ENCODE measurements at regions not wholly inside any gene's neighbourhood (a gene's known extent, or its start where the extent isn't known, plus 50 kb on each side); places are given as distances from the start of the nearest gene placed in this dataset.

DNA sequence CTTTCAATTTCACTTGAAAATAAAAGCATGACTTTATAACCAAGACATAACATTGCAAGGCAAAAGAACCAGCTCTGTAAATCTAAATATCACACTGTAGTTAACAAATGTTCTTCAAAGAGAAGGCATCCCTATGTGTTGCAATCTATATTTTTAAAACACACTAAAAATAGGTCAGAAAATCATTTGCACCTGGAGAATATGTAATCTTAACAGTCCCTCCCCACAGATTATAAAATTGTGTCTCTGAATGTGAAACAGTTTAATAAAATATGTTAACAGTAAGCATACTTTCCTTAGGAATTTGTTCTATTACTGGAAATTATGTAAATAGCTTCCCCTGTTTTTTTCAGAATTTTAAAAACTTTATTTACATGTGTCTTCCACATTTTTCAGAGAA is 351.9 kb downstream of the COL12A1 start:
- no peak overlapping the region for H3K4me3 ChIP-seq (ENCODE audit: low read length)
- DNase-seq, result no peak
- intact Hi-C loops (cut with micrococcal nuclease), result no loop called here

DNA sequence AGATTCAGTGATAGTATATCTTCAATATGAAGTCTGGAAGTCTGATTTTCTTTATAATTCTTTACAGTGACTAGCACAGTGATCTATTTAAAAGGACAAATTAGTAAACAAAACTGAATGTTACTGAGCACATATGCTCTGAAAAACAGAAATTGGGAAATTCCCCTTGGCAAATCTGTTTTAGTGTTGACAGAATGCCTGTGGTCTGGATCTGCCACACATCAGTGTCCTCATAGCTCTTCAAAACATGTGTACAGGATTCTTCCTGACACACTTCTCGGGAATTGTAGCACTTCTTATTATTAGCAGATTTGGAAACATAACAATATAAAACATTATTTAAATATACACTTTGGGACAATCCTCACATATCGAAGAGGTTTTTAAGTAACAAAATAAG is 354.3 kb downstream of the COL12A1 start:
- H3K27me3 ChIP-seq (ENCODE audit: control insufficient read depth in 2 of 2, insufficient read depth in 2 of 2, low read length in 2 of 2), result no peaks in the 10 kb centered on the region
- H3K4me1 ChIP-seq (ENCODE audit: control insufficient read depth in 2 of 2, insufficient read depth in 2 of 2, low read length in 2 of 2), result no peaks in the 10 kb centered on the region
- DNase-seq (no peak), ATAC-seq (no peak)
- H3K36me3 ChIP-seq (ENCODE audit: control insufficient read depth in 2 of 3, insufficient read depth in 3 of 3, low read length in 3 of 3), result no peaks in the 10 kb centered on the region
- Mint-ChIP-seq H3K27me3 (no peaks in the 10 kb centered on the region), H3K36me3 (no peaks in the 10 kb centered on the region), H3K27ac (no peak overlapping the region), H3K9me3 (peaks cover 0 to 10% (median 0%) of the 10 kb centered on the region in 11 donors), H3K4me1 (no peaks in the 10 kb centered on the region), H3K4me3 (no peak overlapping the region)
- ChIA-PET CTCF (no interaction called here), POLR2A (no interaction called here)
- no peak overlapping the region for H3K27ac ChIP-seq (ENCODE audit: low read depth, low read length)
- H3K4me3 ChIP-seq (ENCODE audit: low read length), result no peak overlapping the region
- intact Hi-C loops (cut with micrococcal nuclease), result no loop called here
- no peaks in the 10 kb centered on the region for H3K9me3 ChIP-seq (ENCODE audit: control insufficient read depth in 2 of 3, low read length in 3 of 3)

More for the DNA sequence above, 351.9 kb downstream of the COL12A1 start:
- Histone ChIP-seq H3K9me3 (ENCODE audit: control insufficient read depth in 2 of 3, low read length in 3 of 3) (no peaks in the 10 kb centered on the region), H3K27me3 (ENCODE audit: control insufficient read depth in 2 of 2, insufficient read depth in 2 of 2, low read length in 2 of 2) (no peaks in the 10 kb centered on the region), H3K36me3 (ENCODE audit: control insufficient read depth in 2 of 3, insufficient read depth in 3 of 3, low read length in 3 of 3) (no peaks in the 10 kb centered on the region), H3K4me1 (ENCODE audit: control insufficient read depth in 2 of 2, insufficient read depth in 2 of 2, low read length in 2 of 2) (no peaks in the 10 kb centered on the region), H3K27ac (ENCODE audit: low read depth, low read length) (no peak overlapping the region)
- POLR2A ChIA-PET, result no interaction called here
- no peak for ATAC-seq
- peaks cover 0 to 7% (median 0%) of the 10 kb centered on the region in 11 donors for H3K9me3 Mint-ChIP-seq
- H3K27ac Mint-ChIP-seq, result no peak overlapping the region
- no peaks in the 10 kb centered on the region for H3K36me3 Mint-ChIP-seq
- no peaks in the 10 kb centered on the region for H3K4me1 Mint-ChIP-seq
- CTCF ChIA-PET, result no interaction called here
- H3K4me3 Mint-ChIP-seq, result no peak overlapping the region
- H3K27me3 Mint-ChIP-seq, result no peaks in the 10 kb centered on the region

DNA sequence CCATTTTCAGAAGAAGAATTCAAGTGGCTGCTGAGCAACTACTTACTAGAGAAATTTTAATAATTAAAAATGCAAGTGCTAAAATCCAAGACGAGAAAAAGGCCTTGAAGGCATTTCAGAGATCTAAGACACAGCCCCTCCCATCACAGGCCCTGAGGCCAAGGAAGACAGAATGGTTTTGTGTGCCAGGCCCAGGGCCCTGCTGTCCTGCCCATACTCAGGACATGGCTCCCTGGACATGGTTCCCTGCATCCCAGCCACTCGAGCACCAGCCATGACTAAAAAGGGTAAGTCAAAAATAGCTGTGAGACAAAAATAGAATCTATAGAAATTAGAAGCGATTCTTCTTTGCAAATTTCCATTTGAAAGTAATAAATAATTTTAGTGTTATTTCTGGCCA is 364.9 kb downstream of the COL12A1 start:
- no peak overlapping the region for H3K27ac Mint-ChIP-seq
- Histone ChIP-seq H3K9me3 (ENCODE audit: control insufficient read depth in 2 of 3, low read length in 3 of 3) (peaks cover 0 to 3% (median 0%) of the 10 kb centered on the region in 3 experiments), H3K27me3 (ENCODE audit: control insufficient read depth in 2 of 2, insufficient read depth in 2 of 2, low read length in 2 of 2) (no peaks in the 10 kb centered on the region), H3K27ac (ENCODE audit: low read depth, low read length) (no peak overlapping the region), H3K4me1 (ENCODE audit: control insufficient read depth in 2 of 2, insufficient read depth in 2 of 2, low read length in 2 of 2) (no peaks in the 10 kb centered on the region), H3K36me3 (ENCODE audit: control insufficient read depth in 2 of 3, insufficient read depth in 3 of 3, low read length in 3 of 3) (no peaks in the 10 kb centered on the region), H3K4me3 (ENCODE audit: low read length) (no peak overlapping the region)
- ChIA-PET CTCF (no interaction called here), POLR2A (no interaction called here)
- no peak for ATAC-seq
- no peak overlapping the region for H3K4me3 Mint-ChIP-seq
- no peak for DNase-seq
- no peaks in the 10 kb centered on the region for H3K36me3 Mint-ChIP-seq
- H3K9me3 Mint-ChIP-seq, result peaks cover 0 to 16% (median 8%) of the 10 kb centered on the region in 11 donors
- intact Hi-C loops (cut with micrococcal nuclease), result no loop called here
- H3K27me3 Mint-ChIP-seq, result no peaks in the 10 kb centered on the region
- no peaks in the 10 kb centered on the region for H3K4me1 Mint-ChIP-seq

DNA sequence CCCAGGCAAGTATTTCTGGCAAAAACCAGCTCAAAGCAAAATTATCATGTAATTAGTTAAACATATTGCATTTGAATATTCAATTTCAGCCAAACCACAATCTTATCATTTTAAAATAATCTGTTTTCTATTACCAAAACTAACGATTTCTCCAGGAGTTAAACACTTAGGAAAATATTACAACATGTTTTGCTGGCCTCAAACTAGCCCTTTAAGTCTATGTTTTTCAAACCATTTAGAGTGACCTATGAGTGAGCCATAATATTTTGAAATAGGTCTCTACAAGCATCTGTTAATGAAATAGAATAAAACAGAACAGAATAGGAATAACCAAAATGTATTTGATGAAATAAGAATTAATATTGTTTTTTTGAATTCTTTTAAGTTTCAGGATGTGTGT is 370.9 kb downstream of the COL12A1 start:
- ATAC-seq (no peak), DNase-seq (no peak)
- H3K27ac Mint-ChIP-seq, result no peak overlapping the region
- Histone ChIP-seq H3K4me1 (ENCODE audit: control insufficient read depth in 2 of 2, insufficient read depth in 2 of 2, low read length in 2 of 2) (no peaks in the 10 kb centered on the region), H3K4me3 (ENCODE audit: low read length) (no peak overlapping the region), H3K27ac (ENCODE audit: low read depth, low read length) (no peak overlapping the region), H3K36me3 (ENCODE audit: control insufficient read depth in 2 of 3, insufficient read depth in 3 of 3, low read length in 3 of 3) (no peaks in the 10 kb centered on the region), H3K9me3 (ENCODE audit: control insufficient read depth in 2 of 3, low read length in 3 of 3) (no peaks in the 10 kb centered on the region), H3K27me3 (ENCODE audit: control insufficient read depth in 2 of 2, insufficient read depth in 2 of 2, low read length in 2 of 2) (no peaks in the 10 kb centered on the region)
- POLR2A ChIA-PET, result no interaction called here
- H3K4me1 Mint-ChIP-seq, result no peaks in the 10 kb centered on the region
- no peak overlapping the region for H3K4me3 Mint-ChIP-seq
- H3K27me3 Mint-ChIP-seq, result no peaks in the 10 kb centered on the region
- CTCF ChIA-PET, result no interaction called here
- intact Hi-C loops (cut with micrococcal nuclease), result no loop called here
- peaks cover 0 to 11% (median 7%) of the 10 kb centered on the region in 11 donors for H3K9me3 Mint-ChIP-seq
- H3K36me3 Mint-ChIP-seq, result no peaks in the 10 kb centered on the region

DNA sequence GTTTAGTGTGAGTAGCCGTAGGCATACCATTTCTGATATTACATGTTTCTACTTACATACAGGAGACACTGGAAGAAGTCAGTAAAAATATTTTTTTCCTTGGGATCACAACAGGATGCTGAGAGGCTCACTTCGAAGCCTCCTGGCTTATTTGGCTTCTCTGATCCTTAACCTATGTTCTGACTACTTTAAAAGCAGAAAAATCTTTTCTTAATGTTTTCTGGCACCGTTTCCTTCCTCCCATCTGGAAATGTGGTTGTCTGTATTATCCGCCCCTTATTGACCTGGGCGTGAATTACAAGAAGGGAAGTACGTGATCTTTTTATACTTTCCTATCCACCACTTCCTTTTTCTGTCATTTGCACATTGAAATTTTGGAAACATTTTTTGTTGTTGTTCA is 379.6 kb downstream of the COL12A1 start:
- no peaks in the 10 kb centered on the region for H3K36me3 ChIP-seq (ENCODE audit: control insufficient read depth in 2 of 3, insufficient read depth in 3 of 3, low read length in 3 of 3)
- H3K9me3 ChIP-seq (ENCODE audit: control insufficient read depth in 2 of 3, low read length in 3 of 3), result no peaks in the 10 kb centered on the region
- no peaks in the 10 kb centered on the region for H3K4me1 ChIP-seq (ENCODE audit: control insufficient read depth in 2 of 2, insufficient read depth in 2 of 2, low read length in 2 of 2)
- no peak overlapping the region for H3K27ac Mint-ChIP-seq
- no peaks in the 10 kb centered on the region for H3K27me3 Mint-ChIP-seq
- CTCF ChIA-PET, result no interaction called here
- H3K27ac ChIP-seq (ENCODE audit: low read depth, low read length), result no peak overlapping the region
- no peak overlapping the region for H3K4me3 ChIP-seq (ENCODE audit: low read length)
- no peaks in the 10 kb centered on the region for H3K36me3 Mint-ChIP-seq
- no peaks in the 10 kb centered on the region for H3K4me1 Mint-ChIP-seq
- intact Hi-C loops (cut with micrococcal nuclease), result no loop called here
- H3K9me3 Mint-ChIP-seq, result peaks cover 0 to 20% (median 6%) of the 10 kb centered on the region in 11 donors
- POLR2A ChIA-PET, result no interaction called here
- ATAC-seq (no peak), DNase-seq (no peak)
- H3K27me3 ChIP-seq (ENCODE audit: control insufficient read depth in 2 of 2, insufficient read depth in 2 of 2, low read length in 2 of 2), result no peaks in the 10 kb centered on the region
- no peak overlapping the region for H3K4me3 Mint-ChIP-seq

DNA sequence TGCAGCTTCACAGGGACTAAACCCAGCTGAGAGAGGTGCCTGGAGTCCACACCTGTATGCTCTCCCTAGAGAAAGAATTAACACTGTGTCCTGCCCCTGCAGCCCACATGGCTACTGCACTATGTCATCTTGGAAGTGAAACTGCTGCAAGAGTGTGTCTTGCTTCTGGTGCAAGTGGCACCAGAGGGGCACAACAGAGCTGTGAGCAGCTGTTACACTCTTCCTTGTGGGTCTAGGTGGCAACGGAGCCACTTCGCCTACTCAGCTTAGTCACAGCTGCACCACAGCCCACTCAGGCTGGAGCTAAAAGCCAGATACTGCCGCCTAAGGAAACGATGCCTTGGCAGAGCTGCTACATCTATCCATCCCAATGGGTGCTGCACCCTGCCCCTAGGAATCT is 391.4 kb downstream of the COL12A1 start:
- H3K27ac ChIP-seq (ENCODE audit: low read depth, low read length), result no peak overlapping the region
- no peaks in the 10 kb centered on the region for H3K27me3 ChIP-seq (ENCODE audit: control insufficient read depth in 2 of 2, insufficient read depth in 2 of 2, low read length in 2 of 2)
- H3K4me3 ChIP-seq (ENCODE audit: low read length), result no peak overlapping the region
- no peak for DNase-seq
- no peak for ATAC-seq
- no peaks in the 10 kb centered on the region for H3K36me3 ChIP-seq (ENCODE audit: control insufficient read depth in 2 of 3, insufficient read depth in 3 of 3, low read length in 3 of 3)
- no peaks in the 10 kb centered on the region for H3K4me1 ChIP-seq (ENCODE audit: control insufficient read depth in 2 of 2, insufficient read depth in 2 of 2, low read length in 2 of 2)
- H3K27me3 Mint-ChIP-seq, result no peaks in the 10 kb centered on the region
- no peak overlapping the region for H3K27ac Mint-ChIP-seq
- CTCF ChIA-PET, result no interaction called here
- no peak overlapping the region for H3K4me3 Mint-ChIP-seq
- H3K36me3 Mint-ChIP-seq, result peaks cover 0 to 6% (median 0%) of the 10 kb centered on the region in 5 donors
- POLR2A ChIA-PET, result no interaction called here
- intact Hi-C loops (cut with micrococcal nuclease), result no loop called here
- H3K9me3 Mint-ChIP-seq, result peaks cover 3 to 44% (median 21%) of the 10 kb centered on the region in 11 donors
- peaks cover 0 to 8% (median 0%) of the 10 kb centered on the region in 3 experiments for H3K9me3 ChIP-seq (ENCODE audit: control insufficient read depth in 2 of 3, low read length in 3 of 3)
- no peaks in the 10 kb centered on the region for H3K4me1 Mint-ChIP-seq

DNA sequence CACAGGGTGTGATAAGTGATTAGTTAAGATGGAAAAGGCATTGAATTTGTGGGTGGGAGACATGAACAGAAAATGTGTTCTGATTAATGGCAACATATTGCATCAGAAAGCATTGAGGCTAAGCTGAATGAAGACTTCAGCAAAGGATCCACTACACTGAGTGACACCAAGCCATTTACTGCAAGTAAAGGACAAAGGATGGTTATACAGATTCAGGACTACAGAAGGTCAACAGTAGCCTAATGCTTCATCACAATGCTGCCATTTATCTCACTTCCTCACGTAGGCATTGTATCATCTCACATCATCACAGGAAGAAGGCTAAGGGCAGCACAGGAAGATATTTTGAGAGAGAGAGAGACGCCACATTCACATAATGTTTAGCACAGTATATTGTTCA is 398.2 kb downstream of the COL12A1 start:
- Histone ChIP-seq H3K36me3 (ENCODE audit: control insufficient read depth in 2 of 3, insufficient read depth in 3 of 3, low read length in 3 of 3) (no peaks in the 10 kb centered on the region), H3K9me3 (ENCODE audit: control insufficient read depth in 2 of 3, low read length in 3 of 3) (no peaks in the 10 kb centered on the region), H3K27ac (ENCODE audit: low read depth, low read length) (no peak overlapping the region), H3K27me3 (ENCODE audit: control insufficient read depth in 2 of 2, insufficient read depth in 2 of 2, low read length in 2 of 2) (no peaks in the 10 kb centered on the region), H3K4me3 (ENCODE audit: low read length) (no peak overlapping the region), H3K4me1 (ENCODE audit: control insufficient read depth in 2 of 2, insufficient read depth in 2 of 2, low read length in 2 of 2) (no peaks in the 10 kb centered on the region)
- Mint-ChIP-seq H3K27ac (no peak overlapping the region), H3K36me3 (no peaks in the 10 kb centered on the region), H3K27me3 (no peaks in the 10 kb centered on the region), H3K9me3 (peaks cover 0 to 12% (median 4%) of the 10 kb centered on the region in 11 donors), H3K4me3 (no peak overlapping the region), H3K4me1 (no peaks in the 10 kb centered on the region)
- CTCF ChIA-PET, result no interaction called here
- intact Hi-C loops (cut with micrococcal nuclease), result no loop called here
- ATAC-seq (no peak), DNase-seq (no peak)
- POLR2A ChIA-PET, result no interaction called here

Measured in naive thymus-derived CD4-positive, alpha-beta T cell (primary cell).